H9 (cell line): ENCODE measurements at regions not wholly inside any gene's neighbourhood (a gene's known extent, or its start where the extent isn't known, plus 50 kb on each side); places are given as distances from the start of the nearest gene placed in this dataset.

ENCODE experiments used
- DNase-seq: peaks from one replicate; pipeline ENCODE4 v3.0.0-alpha.2; 2017
- H2AFZ ChIP-seq: one replicate; pipeline ENCODE4 v1.6.1; 2013; ENCODE audit warnings: mild to moderate bottlenecking, low read length, control low read depth, moderate library complexity
- H2AK5ac ChIP-seq: 2 replicates; pipeline ENCODE4 v1.6.1; 2013; ENCODE audit warnings: low read length, control low read depth, mixed read lengths; ENCODE audit not compliant: insufficient read length
- H2BK120ac ChIP-seq: one replicate; pipeline ENCODE4 v1.6.1; 2013; ENCODE audit warnings: low read depth, mild to moderate bottlenecking, low read length, control low read depth, inconsistent platforms; ENCODE audit not compliant: poor library complexity, severe bottlenecking
- H2BK12ac ChIP-seq: 2 replicates; pipeline ENCODE4 v1.6.1; 2013; ENCODE audit warnings: low read length, control low read depth, mixed read lengths, low read depth; ENCODE audit not compliant: insufficient read length
- H2BK15ac ChIP-seq: 2 replicates; pipeline ENCODE4 v1.6.1; 2013; ENCODE audit warnings: low read depth, low read length, control low read depth
- H2BK20ac ChIP-seq: one replicate; pipeline ENCODE4 v1.6.1; 2013; ENCODE audit warnings: low read depth, mild to moderate bottlenecking, low read length, control low read depth, inconsistent platforms; ENCODE audit not compliant: poor library complexity, severe bottlenecking
- H2BK5ac ChIP-seq: 2 replicates; pipeline ENCODE4 v1.6.1; 2013; ENCODE audit warnings: low read length, control low read depth, mixed read lengths; ENCODE audit not compliant: insufficient read length
- H3K14ac ChIP-seq: 2 replicates; pipeline ENCODE4 v1.6.1; 2013; ENCODE audit warnings: low read length, control low read depth; ENCODE audit not compliant: insufficient read depth
- H3K18ac ChIP-seq: 2 replicates; pipeline ENCODE4 v1.6.1; 2013; ENCODE audit warnings: low read depth, mild to moderate bottlenecking, mixed read lengths, low read length, control low read depth; ENCODE audit not compliant: insufficient read length
- H3K23ac ChIP-seq: 2 replicates; pipeline ENCODE4 v1.6.1; 2013; ENCODE audit warnings: low read length, control low read depth, mixed read lengths, low read depth; ENCODE audit not compliant: insufficient read length
- H3K23me2 ChIP-seq: 2 replicates; pipeline ENCODE4 v1.6.1; 2013; ENCODE audit warnings: low read depth, mild to moderate bottlenecking, mixed read lengths, low read length, control low read depth; ENCODE audit not compliant: insufficient read length, poor library complexity, severe bottlenecking
- H3K27ac ChIP-seq: 2 replicates; pipeline ENCODE4 v1.5.1; 2013; ENCODE audit warnings: low read length, control low read depth, mixed read lengths, low read depth; ENCODE audit not compliant: insufficient read length
- H3K27me3 ChIP-seq: 2 replicates; pipeline ENCODE4 v1.6.1; 2013; ENCODE audit warnings: low read length, control low read depth, inconsistent platforms; ENCODE audit not compliant: insufficient read depth
- H3K4ac ChIP-seq: 2 replicates; pipeline ENCODE4 v1.6.1; 2013; ENCODE audit warnings: low read depth, mild to moderate bottlenecking, control low read depth, inconsistent platforms, low read length, moderate library complexity
- H3K4me1 ChIP-seq: 2 replicates; pipeline ENCODE4 v1.6.1; 2013; ENCODE audit warnings: low read length, control low read depth, inconsistent platforms; ENCODE audit not compliant: insufficient read depth
- H3K4me2 ChIP-seq: 2 replicates; pipeline ENCODE4 v1.6.1; 2013; ENCODE audit warnings: low read length, control low read depth, mixed read lengths; ENCODE audit not compliant: insufficient read length, insufficient read depth
- H3K56ac ChIP-seq: 2 replicates; pipeline ENCODE4 v1.6.1; 2013; ENCODE audit warnings: low read depth, mild to moderate bottlenecking, mixed read lengths, low read length, control low read depth; ENCODE audit not compliant: insufficient read length
- H3K79me1 ChIP-seq: 2 replicates; pipeline ENCODE4 v1.6.1; 2013; ENCODE audit warnings: low read depth, mild to moderate bottlenecking, moderate library complexity, low read length, control low read depth, inconsistent platforms; ENCODE audit not compliant: insufficient read depth, poor library complexity, severe bottlenecking
- H3K79me2 ChIP-seq: 2 replicates; pipeline ENCODE4 v1.6.1; 2013; ENCODE audit warnings: low read length, control low read depth, inconsistent platforms; ENCODE audit not compliant: insufficient read depth
- H3K9ac ChIP-seq: 2 replicates; pipeline ENCODE4 v1.6.1; 2013; ENCODE audit warnings: low read length, control low read depth, mixed read lengths; ENCODE audit not compliant: insufficient read length; ENCODE audit errors: extremely low read depth
- H3K9me3 ChIP-seq: one replicate; pipeline ENCODE4 v1.6.1; 2013; ENCODE audit warnings: low read depth, low read length, inconsistent platforms; ENCODE audit not compliant: control insufficient read depth
- H3T11ph ChIP-seq: one replicate; pipeline ENCODE4 v1.6.1; 2013; ENCODE audit warnings: mild to moderate bottlenecking, low read length, control low read depth, inconsistent platforms
- H4K20me1 ChIP-seq: one replicate; pipeline ENCODE4 v1.6.1; 2013; ENCODE audit not compliant: control insufficient read depth, insufficient read length, insufficient read depth
- H4K5ac ChIP-seq: 2 replicates; pipeline ENCODE4 v1.6.1; 2013; ENCODE audit warnings: low read depth, mild to moderate bottlenecking, mixed read lengths, low read length, control low read depth; ENCODE audit not compliant: insufficient read length
- H4K8ac ChIP-seq: replicated peaks from 2 replicates; pipeline ENCODE4 v1.6.1; 2013; ENCODE audit warnings: low read length, control low read depth, mixed read lengths, low read depth; ENCODE audit not compliant: insufficient read length
- H4K91ac ChIP-seq: 2 replicates; pipeline ENCODE4 v1.6.1; 2013; ENCODE audit warnings: low read depth, mild to moderate bottlenecking, moderate library complexity, mixed read lengths, low read length, control low read depth; ENCODE audit not compliant: insufficient read length
- H3K27ac Mint-ChIP-seq, 3 experiments: 2 replicates in 2 of 3; 3 replicates in 1 of 3; pipeline ENCODE4 v1.8.0; 2020 to 2021; ENCODE audit warnings: mixed read lengths in 3 of 3, mild to moderate bottlenecking in 1 of 3, moderate library complexity in 1 of 3
- H3K27me3 Mint-ChIP-seq: 2 replicates; pipeline ENCODE4 v1.8.0; 2021; ENCODE audit warnings: low read depth, mild to moderate bottlenecking, moderate library complexity, mixed read lengths
- H3K36me3 Mint-ChIP-seq, 3 experiments: 2 replicates in 2 of 3; 3 replicates in 1 of 3; pipeline ENCODE4 v1.8.0; 2020 to 2021; ENCODE audit warnings: low read depth in 3 of 3, mixed read lengths in 3 of 3; ENCODE audit not compliant: insufficient read depth in 1 of 3
- H3K4me1 Mint-ChIP-seq, 2 experiments: 2 replicates each; pipeline ENCODE4 v1.8.0; 2020; ENCODE audit warnings: mixed read lengths in 2 of 2
- H3K4me3 Mint-ChIP-seq, 2 experiments: 2 replicates in 1 of 2; 3 replicates in 1 of 2; pipeline ENCODE4 v1.8.0; 2020 to 2021; ENCODE audit warnings: mild to moderate bottlenecking in 2 of 2, mixed read lengths in 2 of 2, moderate library complexity in 1 of 2
- H3K9me3 Mint-ChIP-seq, 2 experiments: 2 replicates in 1 of 2; 3 replicates in 1 of 2; pipeline ENCODE4 v1.8.0; 2020; ENCODE audit warnings: mild to moderate bottlenecking in 2 of 2, mixed read lengths in 2 of 2, moderate library complexity in 1 of 2
- WGBS: extraction: QIAGEN DNeasy Blood & Tissue Kit; methylation state at CpG from one replicate; pipeline ENCODE4 v1.1.7; 2013; ENCODE audit warnings: missing lambda C conversion rate, low lambda C conversion rate, mixed read lengths; ENCODE audit not compliant: insufficient read length; ENCODE audit errors: extremely low coverage; 5-methylcytosine and 5-hydroxymethylcytosine counted together
- TF ChIP-seq, protein P1 (sequence below): fragments of 200-600 bp; sonication (generic); conservative IDR thresholded peaks from 3 replicates; pipeline ENCODE4 v1.8.0; 2021; ENCODE audit warnings: antibody characterized with exemption, mild to moderate bottlenecking

DNA sequence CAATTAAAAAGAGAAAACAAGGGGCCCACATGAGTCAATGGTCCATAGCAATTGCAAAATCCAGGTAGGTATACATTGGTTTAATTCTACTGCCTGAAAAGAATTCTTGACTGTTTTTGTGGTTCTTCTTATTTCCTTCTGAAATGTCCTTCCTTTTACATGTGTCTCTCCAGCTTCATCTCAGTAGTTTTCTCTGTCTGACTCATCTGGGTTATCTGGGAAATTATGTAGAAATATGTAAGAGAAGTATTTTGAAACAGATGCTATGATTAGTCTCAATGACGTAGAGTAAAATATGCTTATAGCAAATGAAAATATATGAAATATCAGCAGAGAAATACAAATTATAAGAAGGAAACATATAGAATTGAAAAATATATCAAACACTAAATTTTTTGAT lies 953.2 kb downstream of the BRINP3 start:
- H3K36me3 Mint-ChIP-seq: no peaks in the 10 kb centered on the region
- no peak overlapping the region; a peak in 1 of 7 replicates for H3K27ac Mint-ChIP-seq
- Histone ChIP-seq H4K91ac (no peak overlapping the region), H3K18ac (no peak overlapping the region), H3K79me2 (no peaks in the 10 kb centered on the region), H3K4ac (no peak overlapping the region), H3K4me1 (no peaks in the 10 kb centered on the region), H4K20me1 (no peaks in the 10 kb centered on the region), H3K79me1 (no peaks in the 10 kb centered on the region), H3K27ac (no peak overlapping the region), H2BK15ac (no peak overlapping the region), H3K14ac (no peak overlapping the region), H3K56ac (no peak overlapping the region), H3K27me3 (no peaks in the 10 kb centered on the region), H3K4me2 (no peak overlapping the region), H2AFZ (no peak overlapping the region), H3K23ac (no peak overlapping the region), H2BK12ac (no peak overlapping the region), H2BK5ac (no peak overlapping the region), H2BK120ac (no peak overlapping the region), H4K5ac (no peak overlapping the region), H3K9ac (no peak overlapping the region), H4K8ac (no peak overlapping the region), H3K23me2 (no peaks in the 10 kb centered on the region), H2BK20ac (no peak overlapping the region), H2AK5ac (no peak overlapping the region), H3K9me3 (no peaks in the 10 kb centered on the region), H3T11ph (no peak overlapping the region)
- no peak overlapping the region for H3K4me3 Mint-ChIP-seq
- no peaks in the 10 kb centered on the region for H3K9me3 Mint-ChIP-seq
- H3K4me1 Mint-ChIP-seq: peaks cover 4% of the 10 kb centered on the region in 2 experiments; a peak in 3 of 4 replicates
- no peak for DNase-seq
- TF ChIP-seq, protein P1, sequence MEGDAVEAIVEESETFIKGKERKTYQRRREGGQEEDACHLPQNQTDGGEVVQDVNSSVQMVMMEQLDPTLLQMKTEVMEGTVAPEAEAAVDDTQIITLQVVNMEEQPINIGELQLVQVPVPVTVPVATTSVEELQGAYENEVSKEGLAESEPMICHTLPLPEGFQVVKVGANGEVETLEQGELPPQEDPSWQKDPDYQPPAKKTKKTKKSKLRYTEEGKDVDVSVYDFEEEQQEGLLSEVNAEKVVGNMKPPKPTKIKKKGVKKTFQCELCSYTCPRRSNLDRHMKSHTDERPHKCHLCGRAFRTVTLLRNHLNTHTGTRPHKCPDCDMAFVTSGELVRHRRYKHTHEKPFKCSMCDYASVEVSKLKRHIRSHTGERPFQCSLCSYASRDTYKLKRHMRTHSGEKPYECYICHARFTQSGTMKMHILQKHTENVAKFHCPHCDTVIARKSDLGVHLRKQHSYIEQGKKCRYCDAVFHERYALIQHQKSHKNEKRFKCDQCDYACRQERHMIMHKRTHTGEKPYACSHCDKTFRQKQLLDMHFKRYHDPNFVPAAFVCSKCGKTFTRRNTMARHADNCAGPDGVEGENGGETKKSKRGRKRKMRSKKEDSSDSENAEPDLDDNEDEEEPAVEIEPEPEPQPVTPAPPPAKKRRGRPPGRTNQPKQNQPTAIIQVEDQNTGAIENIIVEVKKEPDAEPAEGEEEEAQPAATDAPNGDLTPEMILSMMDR: no peak
- no CpG with 5 or more reads among the region's 1 CpG for WGBS
- no peaks in the 10 kb centered on the region for H3K27me3 Mint-ChIP-seq
